Stomach (tissue), 4 donors: ENCODE measurements at regions not wholly inside any gene's neighbourhood (a gene's known extent, or its start where the extent isn't known, plus 50 kb on each side); places are given as distances from the start of the nearest gene placed in this dataset.
"Not testable (repeated sequence)": the region's sequence is repeated elsewhere in the genome, so short reads cannot be mapped to it uniquely, and the experiment has no call there.

Source experiments
- CTCF ChIP-seq, 7 experiments: fragments of 450-650 bp in 4 of 7; fragments of 200-600 bp in 3 of 7; sonication (generic) in 3 of 7; IDR thresholded peaks; one replicate each; pipeline ENCODE4 v1.5.1; 2016 to 2019; ENCODE audit warnings: antibody characterized with exemption in 7 of 7, control low read depth in 2 of 7, mild to moderate bottlenecking in 1 of 7
- EP300 ChIP-seq: sonication (generic); formaldehyde crosslinking; IDR thresholded peaks from one replicate; pipeline ENCODE4 v1.6.1; 2017; ENCODE audit warnings: antibody characterized with exemption
- POLR2A ChIP-seq, 4 donors: fragments of 450-650 bp; IDR thresholded peaks; one replicate each; pipeline ENCODE4 v1.6.1; 2016; ENCODE audit warnings: antibody characterized with exemption in 4 of 4, control low read depth in 2 of 4, mild to moderate bottlenecking in 1 of 4, moderate library complexity in 1 of 4

- TF ChIP-seq CTCF (IDR thresholded peaks at IDR 0.05); EP300; POLR2A (IDR thresholded peaks at IDR 0.05): not testable (repeated sequence)
Measured at GRCh38 chr12:13518034-13518433, 321.5 kb downstream of the EMP1 start.
